Right kidney (tissue), 1 donor: ENCODE measurements at regions not wholly inside any gene's neighbourhood (a gene's known extent, or its start where the extent isn't known, plus 50 kb on each side); places are given as distances from the start of the nearest gene placed in this dataset.

Source experiments
- DNase-seq: peaks from one replicate; pipeline ENCODE4 v3.0.0-alpha.2; 2016

GRCh38 chr5:99721506-99721905, 792.7 kb upstream of the CHD1 start:
- DNase-seq: no peak

GRCh38 chr5:99715921-99716320, 787.1 kb upstream of the CHD1 start:
- no peak for DNase-seq

- no peak for DNase-seq
These were observed 777.4 kb upstream of the CHD1 start for GRCh38 chr5:99706160-99706559.

GRCh38 chr5:99702565-99702964, 773.8 kb upstream of the CHD1 start:
- DNase-seq: no peak

GRCh38 chr5:99694884-99695283, 766.1 kb upstream of the CHD1 start:
- DNase-seq: no peak

- no peak for DNase-seq
These were observed 757.7 kb upstream of the CHD1 start for GRCh38 chr5:99686538-99686937.

GRCh38 chr5:99675974-99676373, 747.2 kb upstream of the CHD1 start:
- DNase-seq: no peak

GRCh38 chr5:99674101-99674500, 745.3 kb upstream of the CHD1 start:
- DNase-seq: no peak

GRCh38 chr5:99664972-99665371, 736.2 kb upstream of the CHD1 start:
- DNase-seq: no peak

GRCh38 chr5:99651298-99651697, 722.5 kb upstream of the CHD1 start:
- no peak for DNase-seq

GRCh38 chr5:99646011-99646647, 717.3 kb upstream of the CHD1 start:
- no peak for DNase-seq

GRCh38 chr5:99644822-99645221, 716.0 kb upstream of the CHD1 start:
- DNase-seq: no peak

- no peak for DNase-seq
These were observed 711.8 kb upstream of the CHD1 start for GRCh38 chr5:99640646-99641045.

GRCh38 chr5:99639905-99640304, 711.1 kb upstream of the CHD1 start:
- no peak for DNase-seq

- DNase-seq: no peak
These were observed 707.9 kb upstream of the CHD1 start for GRCh38 chr5:99636663-99637062.

- DNase-seq: no peak
These were observed 693.2 kb upstream of the CHD1 start for GRCh38 chr5:99621772-99622681.

- no peak for DNase-seq
These were observed 688.5 kb upstream of the CHD1 start for GRCh38 chr5:99617335-99617734.

- DNase-seq: no peak
These were observed 686.1 kb upstream of the CHD1 start for GRCh38 chr5:99614888-99615287.

GRCh38 chr5:99607124-99607523, 678.3 kb upstream of the CHD1 start:
- no peak for DNase-seq

- DNase-seq: no peak
These were observed 677.1 kb upstream of the CHD1 start for GRCh38 chr5:99605904-99606303.

GRCh38 chr5:99600952-99601351, 672.1 kb upstream of the CHD1 start:
- no peak for DNase-seq

- no peak for DNase-seq
These were observed 662.0 kb upstream of the CHD1 start for GRCh38 chr5:99590806-99591205.

GRCh38 chr5:99589424-99589823, 660.6 kb upstream of the CHD1 start:
- no peak for DNase-seq

GRCh38 chr5:99587983-99588382, 659.2 kb upstream of the CHD1 start:
- DNase-seq: no peak
